T47D (cell line): ENCODE measurements at regions not wholly inside any gene's neighbourhood (a gene's known extent, or its start where the extent isn't known, plus 50 kb on each side); places are given as distances from the start of the nearest gene placed in this dataset.
"Not testable (repeated sequence)": the region's sequence is repeated elsewhere in the genome, so short reads cannot be mapped to it uniquely, and the experiment has no call there.

Experiments
- DNase-seq, 2 experiments: peaks; one replicate each; pipeline versions ENCODE4 v3.0.0 to v3.0.0-alpha.2; 2011 to 2012; ENCODE audit warnings: low read depth in 1 of 2, low spot score in 1 of 2
- JUND ChIP-seq: IDR thresholded peaks from 2 replicates; pipeline ENCODE4 v1.6.1; 2012; ENCODE audit warnings: low read depth
- in situ Hi-C: cut with HindIII; loops from 2 replicates; pipeline ENCODE4 v1.10.0; 2016; ENCODE audit warnings: low sequenced_read_pairs, low pct_unique_long_range_greater_than_20kb

DNA sequence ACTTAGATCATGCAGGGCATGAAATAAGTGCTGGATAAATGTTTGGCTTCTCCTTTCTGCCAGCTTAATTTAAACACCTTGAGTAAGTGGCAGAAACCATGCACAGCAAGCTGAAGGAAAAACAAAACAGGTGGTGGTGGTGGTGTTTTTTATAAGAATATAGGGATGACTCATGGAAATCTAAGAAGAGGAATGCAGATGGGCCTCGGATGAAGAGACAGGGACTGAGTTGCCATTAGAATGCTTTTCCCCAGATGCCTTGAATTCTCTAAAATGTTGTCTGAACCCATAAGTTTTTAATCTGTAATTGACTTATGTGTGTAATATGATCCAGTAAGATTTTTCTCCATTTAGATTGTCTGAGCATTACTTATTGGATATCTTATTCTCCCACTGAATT, 93.1 kb upstream of the ZDHHC17 start:
- DNase-seq: no peak
- in situ Hi-C loops: no loop called here
- no peak for TF ChIP-seq JUND

- no peak for TF ChIP-seq JUND
- in situ Hi-C loops: no loop called here
- DNase-seq: no peak
Observed at GRCh38 chr12:76674669-76675315, 89.1 kb upstream of the ZDHHC17 start.

GRCh38 chr12:76676261-76676660, 87.7 kb upstream of the ZDHHC17 start:
- DNase-seq, in situ Hi-C loops: not testable (repeated sequence)

GRCh38 chr12:76678992-76679391, 84.9 kb upstream of the ZDHHC17 start:
- in situ Hi-C loops: no loop called here
- no peak for TF ChIP-seq JUND
- DNase-seq: no peak

DNA sequence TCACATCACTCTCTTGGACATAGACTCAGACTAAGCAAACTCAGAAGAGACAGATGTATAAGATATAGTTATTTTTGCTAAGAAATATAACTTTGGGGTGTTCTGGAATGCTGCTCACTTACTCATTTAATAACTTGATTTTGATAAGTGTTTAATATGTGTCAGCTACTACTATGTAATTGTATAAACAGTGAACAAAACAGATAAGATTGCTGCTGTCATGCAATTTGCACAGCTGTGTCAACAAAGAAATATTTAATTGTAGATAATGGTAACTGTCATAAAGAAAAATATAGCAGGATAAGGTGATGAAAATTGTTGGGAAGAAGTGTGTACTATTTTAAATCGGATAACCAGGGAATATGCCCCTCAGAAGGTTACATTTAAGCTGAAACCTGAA, 84.1 kb upstream of the ZDHHC17 start:
- no peak for DNase-seq
- in situ Hi-C loops: no loop called here
- no peak for TF ChIP-seq JUND

DNA sequence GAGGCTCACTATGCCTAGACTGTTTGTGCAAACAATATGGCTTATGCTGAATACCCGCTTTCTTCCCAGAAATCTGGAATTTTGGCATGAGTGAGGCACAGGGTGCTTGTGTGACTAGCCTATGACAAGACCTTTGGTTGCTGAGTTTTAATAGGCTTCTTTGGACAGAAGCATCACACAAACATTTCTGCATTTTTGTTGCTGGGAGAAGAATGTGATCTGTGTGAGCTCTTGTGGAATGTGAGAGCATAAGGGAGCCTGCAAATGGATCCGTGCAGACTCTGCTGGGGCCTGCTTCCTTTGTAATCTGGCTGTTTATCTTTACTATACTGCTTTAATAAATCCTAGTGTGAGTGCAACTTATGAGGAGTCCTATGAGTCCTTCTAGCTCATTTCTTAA, 83.0 kb upstream of the ZDHHC17 start:
- in situ Hi-C loops: no loop called here
- DNase-seq: no peak
- no peak for TF ChIP-seq JUND

GRCh38 chr12:76685246-76685678, 78.7 kb upstream of the ZDHHC17 start:
- in situ Hi-C loops: no loop called here
- TF ChIP-seq JUND: no peak
- peak; percentile 40 to 51 for DNase-seq

DNA sequence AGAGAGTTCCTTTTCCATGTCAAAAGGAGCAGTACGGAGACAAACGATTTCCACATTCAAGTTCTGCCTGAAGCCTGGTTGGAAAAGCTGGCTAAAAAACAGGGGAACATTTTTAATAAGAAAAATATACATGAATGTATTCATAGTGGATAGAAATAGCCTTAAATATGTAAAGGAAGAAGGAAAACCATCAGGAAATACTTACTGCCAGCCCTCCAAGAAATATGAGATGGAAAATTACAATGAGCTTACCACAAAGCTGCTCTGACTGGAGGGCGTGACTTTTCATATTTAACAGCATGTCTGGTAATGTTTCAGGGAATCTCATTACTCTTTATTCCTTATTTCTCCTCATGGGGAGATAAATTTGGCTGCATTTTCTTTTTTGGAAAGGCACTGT, 75.9 kb upstream of the ZDHHC17 start:
- in situ Hi-C loops: no loop called here

GRCh38 chr12:76688631-76689030, 75.3 kb upstream of the ZDHHC17 start:
- in situ Hi-C loops: no loop called here
- no peak for DNase-seq
- no peak for TF ChIP-seq JUND

More for the DNA sequence above, 75.9 kb upstream of the ZDHHC17 start:
- no peak for DNase-seq
- TF ChIP-seq JUND: no peak

DNA sequence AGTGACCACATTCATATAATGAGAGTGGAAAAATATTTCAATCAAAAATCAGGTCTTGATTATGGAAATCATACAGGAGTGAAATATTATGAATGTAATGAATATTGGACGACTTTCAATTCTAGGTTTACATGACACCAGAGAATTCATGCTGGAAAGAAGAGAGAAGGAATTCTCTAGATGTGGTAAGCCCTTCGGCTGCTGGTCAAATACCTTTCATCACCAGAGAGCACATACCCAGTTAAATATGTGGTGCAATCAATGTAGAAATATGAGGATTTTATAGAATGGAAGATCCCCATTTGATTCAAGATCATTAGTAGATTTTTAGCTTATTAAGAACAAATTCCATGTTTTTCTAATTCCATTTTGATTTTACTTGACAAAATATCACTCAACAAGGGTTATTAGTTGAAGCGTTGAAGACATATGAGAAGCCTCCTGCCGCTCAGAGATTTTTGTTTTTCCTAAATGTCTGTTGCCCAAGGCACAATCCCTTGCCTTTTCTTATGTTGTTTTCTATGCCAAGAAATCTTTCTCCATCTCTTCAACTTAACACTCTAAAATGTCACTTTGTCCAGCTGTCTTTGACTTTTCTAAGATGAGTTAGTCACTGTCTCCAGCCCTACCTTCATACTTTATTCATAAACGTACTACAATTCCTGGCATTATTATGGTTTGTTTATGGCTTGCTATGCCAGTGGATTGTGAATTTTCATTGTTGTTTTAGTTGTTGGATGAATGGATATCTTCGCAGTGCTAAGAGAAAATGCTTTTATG, 72.8 kb upstream of the ZDHHC17 start:
- TF ChIP-seq JUND: no peak
- in situ Hi-C loops: no loop called here

GRCh38 chr12:76692846-76693245, 71.1 kb upstream of the ZDHHC17 start:
- no peak for TF ChIP-seq JUND
- in situ Hi-C loops: no loop called here
- no peak for DNase-seq

More for the DNA sequence above, 72.8 kb upstream of the ZDHHC17 start:
- DNase-seq: no peak

- in situ Hi-C loops: no loop called here
- DNase-seq: no peak
- TF ChIP-seq JUND: no peak
Observed at GRCh38 chr12:76694369-76694768, 69.5 kb upstream of the ZDHHC17 start.

- no peak for DNase-seq
- TF ChIP-seq JUND: no peak
- in situ Hi-C loops: no loop called here
Observed at GRCh38 chr12:76696186-76696585, 67.7 kb upstream of the ZDHHC17 start.
